Fibroblast of peridontal ligament (primary cell): ENCODE measurements at regions not wholly inside any gene's neighbourhood (a gene's known extent, or its start where the extent isn't known, plus 50 kb on each side); places are given as distances from the start of the nearest gene placed in this dataset.

Experiments
- DNase-seq: peaks from one replicate; pipeline ENCODE4 v3.0.0-alpha.2; 2010; ENCODE audit errors: extremely low read depth

GRCh38 chr11:120032766-120033390, 105.0 kb downstream of the TRIM29 start:
- DNase-seq, result no peak

- no peak for DNase-seq
Measured at GRCh38 chr11:120031612-120032600, 106.0 kb downstream of the TRIM29 start.

- no peak for DNase-seq
Measured at GRCh38 chr11:120031156-120031555, 106.8 kb downstream of the TRIM29 start.

GRCh38 chr11:120030411-120030810, 107.5 kb downstream of the TRIM29 start:
- no peak for DNase-seq

- no peak for DNase-seq
Measured at GRCh38 chr11:120029321-120029720, 108.6 kb downstream of the TRIM29 start.

GRCh38 chr11:120028897-120029258, 109.0 kb downstream of the TRIM29 start:
- DNase-seq, result no peak

- DNase-seq, result no peak
Measured at GRCh38 chr11:120028181-120028896, 109.6 kb downstream of the TRIM29 start.

GRCh38 chr11:120027546-120028180, 110.2 kb downstream of the TRIM29 start:
- no peak for DNase-seq

GRCh38 chr11:120025606-120026335, 112.1 kb downstream of the TRIM29 start:
- no peak for DNase-seq

- DNase-seq, result no peak
Measured at GRCh38 chr11:120024586-120024985, 113.3 kb downstream of the TRIM29 start.

- no peak for DNase-seq
Measured at GRCh38 chr11:120024046-120024445, 113.9 kb downstream of the TRIM29 start.

GRCh38 chr11:120023551-120023950, 114.4 kb downstream of the TRIM29 start:
- DNase-seq, result no peak

- DNase-seq, result no peak
Measured at GRCh38 chr11:120023120-120023519, 114.8 kb downstream of the TRIM29 start.

GRCh38 chr11:120022617-120023016, 115.3 kb downstream of the TRIM29 start:
- DNase-seq, result no peak

- DNase-seq, result no peak
Measured at GRCh38 chr11:120021978-120022377, 115.9 kb downstream of the TRIM29 start.

GRCh38 chr11:120021391-120021953, 116.4 kb downstream of the TRIM29 start:
- DNase-seq, result no peak

GRCh38 chr11:120020981-120021380, 116.9 kb downstream of the TRIM29 start:
- no peak for DNase-seq

- no peak for DNase-seq
Measured at GRCh38 chr11:120020486-120020885, 117.4 kb downstream of the TRIM29 start.

GRCh38 chr11:120019191-120019590, 118.7 kb downstream of the TRIM29 start:
- DNase-seq, result no peak

GRCh38 chr11:120017582-120018150, 120.2 kb downstream of the TRIM29 start:
- no peak for DNase-seq
